Colonic mucosa (tissue), 4 donors: ENCODE measurements at regions not wholly inside any gene's neighbourhood (a gene's known extent, or its start where the extent isn't known, plus 50 kb on each side); places are given as distances from the start of the nearest gene placed in this dataset.
"Not testable (repeated sequence)": the region's sequence is repeated elsewhere in the genome, so short reads cannot be mapped to it uniquely, and the experiment has no call there.

Source experiments
- DNase-seq: peaks from one replicate; pipeline ENCODE4 v3.0.0-alpha.2; 2020
- H3K27ac ChIP-seq: fragments of 200-600 bp; one replicate; pipeline ENCODE4 v1.8.0; 2021
- H3K27me3 ChIP-seq: fragments of 200-600 bp; one replicate; pipeline ENCODE4 v1.8.0; 2021
- H3K36me3 ChIP-seq: fragments of 200-600 bp; one replicate; pipeline ENCODE4 v1.8.0; 2021
- H3K4me1 ChIP-seq: fragments of 200-600 bp; one replicate; pipeline ENCODE4 v1.8.0; 2021; ENCODE audit warnings: mild to moderate bottlenecking
- H3K4me3 ChIP-seq: fragments of 200-600 bp; one replicate; pipeline ENCODE4 v1.8.0; 2021
- H3K9ac ChIP-seq, 2 donors: one replicate each; pipeline ENCODE4 v1.7.0; 2013; ENCODE audit warnings: control low read depth in 2 of 2, low read depth in 2 of 2, low read length in 2 of 2
- H3K9me3 ChIP-seq: fragments of 200-600 bp; one replicate; pipeline ENCODE4 v1.8.0; 2021
- CTCF ChIP-seq: fragments of 200-600 bp; IDR thresholded peaks from one replicate; pipeline ENCODE4 v1.8.0; 2022; ENCODE audit warnings: antibody characterized with exemption, mild to moderate bottlenecking
- intact Hi-C: fragments of 100-400 bp; cut with DNase I; formaldehyde crosslinking; loops from one replicate; pipeline ENCODE4 v1.14.1; 2022
- donor health status: healthy.
- donor health status: DM: no; HTN: no; CAD: no.
- donor health status: DM: no; HTN: no; CAD: no.

GRCh38 chr15:20344601-20345400, 196.8 kb downstream of the GOLGA6L6 start:
- H3K27ac ChIP-seq: no peak overlapping the region
- H3K9ac ChIP-seq: no peak overlapping the region
- intact Hi-C loops: no loop called here
- no peaks in the 10 kb centered on the region for H3K4me1 ChIP-seq
- no peak overlapping the region for H3K4me3 ChIP-seq
- H3K36me3 ChIP-seq: no peaks in the 10 kb centered on the region
- no peaks in the 10 kb centered on the region for H3K27me3 ChIP-seq
- DNase-seq: no peak
- TF ChIP-seq CTCF: no peak
- no peaks in the 10 kb centered on the region for H3K9me3 ChIP-seq

- H3K36me3 ChIP-seq, H3K27ac ChIP-seq, H3K9me3 ChIP-seq, DNase-seq, H3K4me3 ChIP-seq, intact Hi-C loops, H3K27me3 ChIP-seq, H3K9ac ChIP-seq, H3K4me1 ChIP-seq: not testable (repeated sequence)
These were observed 198.0 kb downstream of the GOLGA6L6 start for GRCh38 chr15:20343395-20344211.

- H3K27me3 ChIP-seq, H3K36me3 ChIP-seq, H3K9ac ChIP-seq, H3K4me1 ChIP-seq, H3K27ac ChIP-seq, DNase-seq, H3K9me3 ChIP-seq, intact Hi-C loops, H3K4me3 ChIP-seq: not testable (repeated sequence)
These were observed 198.8 kb downstream of the GOLGA6L6 start for GRCh38 chr15:20342601-20343394.

GRCh38 chr15:20341901-20342600, 199.5 kb downstream of the GOLGA6L6 start:
- no peak for DNase-seq
- TF ChIP-seq CTCF: no peak
- Histone ChIP-seq H3K36me3 (no peaks in the 10 kb centered on the region), H3K4me1 (no peaks in the 10 kb centered on the region), H3K4me3 (no peak overlapping the region), H3K9me3 (no peaks in the 10 kb centered on the region), H3K27ac (no peak overlapping the region), H3K9ac (no peak overlapping the region), H3K27me3 (no peaks in the 10 kb centered on the region)
- intact Hi-C loops: no loop called here

GRCh38 chr15:20340931-20341661, 200.5 kb downstream of the GOLGA6L6 start:
- Histone ChIP-seq H3K9me3 (no peaks in the 10 kb centered on the region), H3K4me3 (no peak overlapping the region), H3K9ac (no peak overlapping the region), H3K36me3 (no peaks in the 10 kb centered on the region), H3K27ac (no peak overlapping the region), H3K27me3 (no peaks in the 10 kb centered on the region), H3K4me1 (no peaks in the 10 kb centered on the region)
- no peak for TF ChIP-seq CTCF
- intact Hi-C loops: no loop called here
- no peak for DNase-seq
